Stimulated activated CD4-positive, alpha-beta T cell treated with anti-CD3 and anti-CD28 coated beads, TNF-alpha, amount 100 ng/mL, for 1 hour (primary cell): ENCODE measurements at regions not wholly inside any gene's neighbourhood (a gene's known extent, or its start where the extent isn't known, plus 50 kb on each side); places are given as distances from the start of the nearest gene placed in this dataset.
A peak's percentile ranks its signal among the peaks of the same experiment; 100 is the strongest.
"Not testable (repeated sequence)": the region's sequence is repeated elsewhere in the genome, so short reads cannot be mapped to it uniquely, and the experiment has no call there.

Experiments used
- DNase-seq, 3 donors: peaks; one replicate each; pipeline ENCODE4 v3.0.0-alpha.2; 2020; ENCODE audit warnings: low read depth in 3 of 3, low spot score in 1 of 3

- not testable (repeated sequence) for DNase-seq
Observed at GRCh38 chr7:66456431-66456830, 172.2 kb upstream of the KCTD7 start.

DNA sequence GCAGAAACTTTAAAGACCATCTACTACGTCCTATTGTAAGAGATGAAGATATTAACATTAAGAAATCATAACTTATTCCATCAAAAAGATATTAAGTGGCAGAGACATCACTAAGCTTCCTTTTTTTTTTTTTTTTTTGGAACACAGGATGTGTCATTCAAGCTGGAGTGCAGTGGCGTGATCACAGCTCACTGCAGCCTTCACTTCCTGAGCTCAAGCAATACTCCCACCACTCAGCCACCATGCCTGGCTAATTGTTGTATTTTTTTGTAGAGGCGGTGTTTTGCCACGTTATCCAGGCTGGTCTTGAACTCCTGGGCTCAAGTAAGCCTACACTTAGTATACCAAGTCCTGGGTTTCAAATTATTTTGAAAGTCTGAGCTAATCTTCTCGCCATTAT is 169.7 kb upstream of the KCTD7 start:
- DNase-seq = not testable (repeated sequence)

GRCh38 chr7:66459783-66460413 is 168.8 kb upstream of the KCTD7 start:
- not testable (repeated sequence) for DNase-seq

DNA sequence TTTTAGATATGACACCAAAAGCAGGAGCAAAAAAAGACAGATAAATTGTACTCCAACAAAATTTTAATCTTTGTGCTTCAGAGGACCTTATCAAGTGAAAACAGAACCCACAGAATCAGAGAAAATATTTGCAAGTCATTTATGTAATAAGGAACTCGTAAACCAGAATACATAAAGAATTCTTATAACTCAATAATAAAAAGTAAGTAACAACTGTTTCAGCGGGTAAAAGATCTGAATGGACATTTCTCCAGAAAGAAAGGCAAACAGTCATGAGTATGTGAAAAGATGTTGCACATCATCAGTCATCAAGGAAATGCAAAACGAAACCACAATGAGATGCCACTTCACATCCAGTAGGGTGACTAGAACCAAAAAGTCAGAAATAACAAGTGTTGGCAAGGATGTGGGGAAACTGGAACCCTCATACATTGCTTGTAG is 167.7 kb upstream of the KCTD7 start:
- no peak for DNase-seq

GRCh38 chr7:66461397-66461796 is 167.3 kb upstream of the KCTD7 start:
- not testable (repeated sequence) for DNase-seq

GRCh38 chr7:66462831-66463230 is 165.8 kb upstream of the KCTD7 start:
- not testable (repeated sequence) for DNase-seq

GRCh38 chr7:66464059-66464458 is 164.6 kb upstream of the KCTD7 start:
- DNase-seq = no peak

DNA sequence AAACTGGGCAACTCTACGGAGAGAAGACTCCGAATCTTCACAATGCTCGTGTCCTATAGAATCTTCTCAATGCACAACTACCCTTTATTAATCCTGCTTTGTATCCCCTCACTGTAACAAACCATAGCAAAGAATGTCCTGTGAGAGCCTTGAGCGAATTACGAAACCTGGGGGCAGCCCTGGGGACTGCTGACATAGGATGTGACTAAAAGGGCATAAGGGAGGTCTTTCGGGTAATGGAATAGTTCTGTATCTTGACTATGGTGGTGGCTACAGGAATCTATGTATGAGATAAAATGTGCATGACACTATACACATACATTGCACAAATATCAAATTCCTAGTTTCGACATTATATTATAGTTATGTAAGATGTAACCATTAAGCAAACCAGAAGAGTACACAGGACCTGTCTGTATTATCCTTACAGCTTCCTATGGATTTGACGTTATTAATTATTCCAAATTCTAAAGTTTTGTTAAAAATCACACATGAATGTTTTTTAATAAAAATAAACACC is 162.5 kb upstream of the KCTD7 start:
- DNase-seq = no peak

- DNase-seq = no peak
Observed at GRCh38 chr7:66467887-66468286, 160.8 kb upstream of the KCTD7 start.

GRCh38 chr7:66473064-66473463 is 155.6 kb upstream of the KCTD7 start:
- not testable (repeated sequence) for DNase-seq

DNA sequence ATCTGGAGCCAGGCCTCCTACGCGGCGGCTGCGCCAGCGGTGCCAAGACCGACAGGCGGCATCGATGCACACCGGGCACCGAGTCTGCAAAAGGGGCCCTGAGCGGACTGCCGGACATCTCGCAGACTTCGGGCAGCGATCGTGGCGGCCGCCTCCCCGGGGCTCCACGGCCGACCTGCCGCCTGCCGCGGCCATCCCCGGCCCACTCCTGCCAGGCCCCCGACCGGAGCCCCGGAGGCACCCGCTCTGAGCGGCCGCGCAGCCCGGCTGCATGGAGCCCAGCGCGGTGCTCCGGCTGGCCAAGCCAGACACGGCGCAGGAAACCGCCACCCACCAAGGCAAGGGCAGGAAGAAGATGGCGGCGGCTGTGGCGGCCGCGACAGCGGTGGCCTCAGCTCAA is 154.2 kb upstream of the KCTD7 start:
- no peak for DNase-seq

- not testable (repeated sequence) for DNase-seq
Observed at GRCh38 chr7:66476056-66476455, 152.6 kb upstream of the KCTD7 start.

DNA sequence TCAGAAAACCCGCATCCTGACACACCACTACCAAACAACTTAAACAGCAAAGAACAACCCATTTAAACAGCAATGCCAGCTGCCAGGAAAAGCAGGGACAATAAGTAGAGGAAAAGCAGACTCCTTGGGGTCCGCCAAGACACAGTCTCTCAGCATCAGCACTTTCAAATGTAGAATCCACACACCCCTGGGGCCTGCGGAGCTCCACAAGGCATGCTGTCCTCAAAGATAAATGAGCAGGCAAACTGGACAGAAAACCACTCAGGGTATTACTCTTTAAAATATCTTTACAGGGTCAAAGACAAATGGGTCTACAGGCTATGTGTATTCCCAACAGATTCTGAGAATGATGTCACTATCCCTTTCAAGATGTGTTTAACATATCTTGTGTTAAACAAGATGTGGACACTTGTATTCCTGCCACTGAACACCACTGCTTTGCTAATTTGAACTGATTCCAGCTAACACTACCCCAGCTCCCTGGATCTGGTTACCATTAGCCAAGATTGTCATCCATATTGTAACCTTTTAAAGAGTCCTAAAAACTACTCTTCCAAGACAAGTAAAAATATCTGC is 150.8 kb upstream of the KCTD7 start:
- not testable (repeated sequence) for DNase-seq

DNA sequence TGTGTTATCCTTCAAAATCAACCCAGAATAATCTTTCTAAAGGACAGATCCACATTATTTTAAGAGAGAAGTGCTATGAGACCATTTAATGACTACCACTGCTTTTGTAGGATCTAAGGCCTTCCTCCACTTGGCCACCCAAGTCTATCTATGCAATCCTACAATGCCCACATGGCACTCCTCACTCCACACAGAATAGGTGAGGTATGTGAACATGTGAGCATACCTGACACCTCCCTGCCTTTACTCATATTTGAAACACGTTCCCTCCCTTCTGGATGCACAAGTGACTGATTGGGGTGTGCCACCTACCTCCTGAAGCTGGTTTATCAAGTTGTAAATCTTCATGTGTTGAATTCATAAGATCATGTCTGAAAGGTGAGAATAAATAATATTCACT is 147.5 kb upstream of the KCTD7 start:
- not testable (repeated sequence) for DNase-seq

GRCh38 chr7:66489065-66489464 is 139.6 kb upstream of the KCTD7 start:
- DNase-seq = not testable (repeated sequence)

GRCh38 chr7:66489741-66490140 is 138.9 kb upstream of the KCTD7 start:
- DNase-seq = not testable (repeated sequence)

DNA sequence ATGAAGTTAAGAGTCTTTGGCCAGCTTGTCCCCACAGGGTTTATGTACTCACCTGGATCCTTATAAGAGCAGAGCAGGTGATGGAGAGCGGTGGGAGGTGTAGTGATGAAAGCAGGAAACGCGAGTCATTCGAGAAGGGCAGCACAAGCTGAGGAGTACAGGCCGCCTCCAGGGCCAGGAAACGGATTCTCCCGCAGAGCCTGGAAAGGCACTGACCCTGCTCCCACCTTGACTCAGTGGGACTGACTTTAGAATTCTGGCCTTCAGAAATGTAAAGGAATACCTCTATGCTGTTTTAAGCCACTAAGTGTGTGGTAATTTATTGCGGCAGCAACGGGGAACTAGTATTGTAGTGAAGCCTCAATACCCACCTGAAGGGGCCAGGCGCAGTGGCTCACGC is 137.7 kb upstream of the KCTD7 start:
- DNase-seq = not testable (repeated sequence)

GRCh38 chr7:66492405-66492804 is 136.3 kb upstream of the KCTD7 start:
- not testable (repeated sequence) for DNase-seq

DNA sequence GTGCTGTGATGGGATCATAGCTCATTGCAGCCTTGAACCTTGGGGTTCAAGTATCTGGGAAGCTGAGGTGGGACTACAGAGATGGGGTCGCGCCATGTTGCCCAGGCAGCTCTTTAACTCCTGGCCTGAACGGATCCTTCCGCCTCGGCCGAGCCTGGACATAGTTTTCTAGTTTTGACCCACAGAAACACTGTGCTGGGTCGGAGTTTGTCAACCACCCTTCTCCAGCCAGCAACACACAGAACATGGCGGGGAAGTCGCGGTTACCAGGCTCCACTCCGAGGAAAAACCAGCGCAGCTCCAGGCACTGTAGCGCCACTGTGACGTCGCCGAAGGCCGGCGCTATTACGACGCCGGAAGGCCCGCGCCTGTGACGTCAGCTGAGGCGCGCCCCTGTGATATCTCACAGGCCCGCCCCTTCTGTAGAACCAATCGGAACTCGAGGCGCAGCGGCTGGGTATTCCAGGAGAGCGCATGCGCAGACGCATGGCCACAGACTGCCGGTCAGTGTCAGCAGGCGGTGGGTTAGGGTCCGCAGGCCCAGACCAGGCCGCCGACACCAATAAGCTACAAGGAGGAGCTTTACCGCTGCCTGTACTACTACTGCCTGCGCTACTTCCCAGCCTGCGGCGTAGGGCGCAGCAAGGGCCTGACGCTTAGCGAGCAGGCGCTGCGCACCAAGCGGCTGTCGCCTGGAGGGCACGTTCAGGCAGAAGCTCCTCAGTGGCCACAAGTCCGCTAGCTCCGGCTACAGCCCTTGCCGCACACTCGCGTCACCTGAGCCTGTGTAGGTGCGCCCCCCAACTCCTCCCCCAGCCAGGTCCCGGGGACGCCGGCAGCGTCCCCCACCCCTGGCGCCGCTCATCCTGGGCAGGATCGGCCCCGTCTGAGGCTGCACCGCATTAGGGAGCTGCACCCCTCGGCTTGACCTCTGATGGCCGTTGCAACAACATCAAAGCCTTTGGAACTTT is 135.2 kb upstream of the KCTD7 start:
- DNase-seq = peak; percentile 87 to 93 (median 90)

GRCh38 chr7:66497346-66497745 is 131.3 kb upstream of the KCTD7 start:
- no peak for DNase-seq

GRCh38 chr7:66500087-66500486 is 128.6 kb upstream of the KCTD7 start:
- no peak for DNase-seq
